ENCODE measurements at regions not wholly inside any gene's neighbourhood (a gene's known extent, or its start where the extent isn't known, plus 50 kb on each side); places are given as distances from the start of the nearest gene placed in this dataset.
A peak's percentile ranks its signal among the peaks of the same experiment; 100 is the strongest.

- DNase-seq (ENCODE audit: low read depth): no peak
Measured at GRCh38 chr2:147373800-147374422, 470.9 kb upstream of the ACVR2A start.

DNA sequence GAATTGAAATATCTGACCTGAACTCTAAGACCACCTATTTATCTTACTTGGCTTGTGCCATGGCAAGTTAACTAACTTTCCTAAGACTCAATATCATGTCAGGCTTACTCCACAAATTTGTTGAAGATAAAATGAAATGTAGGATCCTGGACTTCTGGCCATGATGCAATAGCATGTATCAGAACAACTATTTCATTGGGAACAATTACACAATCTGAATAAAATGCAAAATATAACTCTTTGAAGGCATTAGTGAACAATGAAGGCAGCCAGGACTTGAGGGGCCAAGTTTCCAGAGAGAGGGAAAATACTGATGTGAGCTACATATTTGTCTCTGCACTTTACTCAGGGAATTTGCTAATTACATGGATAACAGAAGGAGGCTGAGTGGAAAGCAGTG, 476.5 kb upstream of the ACVR2A start:
- DNase-seq (ENCODE audit: low read depth): no peak

GRCh38 chr2:147366279-147366678, 478.6 kb upstream of the ACVR2A start:
- DNase-seq (ENCODE audit: low read depth): no peak

DNA sequence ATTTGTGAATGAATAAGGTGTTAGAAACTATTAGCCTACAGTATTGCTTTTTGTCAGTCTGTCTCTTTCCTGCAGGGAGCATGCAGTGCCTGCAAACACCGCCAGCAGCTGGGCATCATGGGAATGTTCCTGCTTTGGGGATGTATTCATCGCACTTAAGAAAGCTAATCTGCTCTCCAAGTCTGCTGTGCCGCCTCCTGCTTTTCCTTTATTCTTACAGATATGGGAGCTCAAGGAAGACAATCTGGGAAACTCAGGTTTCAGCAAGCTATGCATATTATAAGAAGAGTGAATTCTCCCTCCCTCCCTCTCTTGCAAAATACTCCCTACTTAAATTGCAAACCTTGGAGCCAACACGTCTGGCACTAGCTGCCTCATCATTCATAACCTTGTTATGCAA, 479.2 kb upstream of the ACVR2A start:
- DNase-seq (ENCODE audit: low read depth): peak; percentile 24

- peak; percentile 20 for DNase-seq (ENCODE audit: low read depth)
Measured at GRCh38 chr2:147364597-147364996, 480.2 kb upstream of the ACVR2A start.

- DNase-seq (ENCODE audit: low read depth): no peak
Measured at GRCh38 chr2:147363181-147363580, 481.6 kb upstream of the ACVR2A start.

- DNase-seq (ENCODE audit: low read depth): no peak
Measured at GRCh38 chr2:147358375-147358774, 486.5 kb upstream of the ACVR2A start.

DNA sequence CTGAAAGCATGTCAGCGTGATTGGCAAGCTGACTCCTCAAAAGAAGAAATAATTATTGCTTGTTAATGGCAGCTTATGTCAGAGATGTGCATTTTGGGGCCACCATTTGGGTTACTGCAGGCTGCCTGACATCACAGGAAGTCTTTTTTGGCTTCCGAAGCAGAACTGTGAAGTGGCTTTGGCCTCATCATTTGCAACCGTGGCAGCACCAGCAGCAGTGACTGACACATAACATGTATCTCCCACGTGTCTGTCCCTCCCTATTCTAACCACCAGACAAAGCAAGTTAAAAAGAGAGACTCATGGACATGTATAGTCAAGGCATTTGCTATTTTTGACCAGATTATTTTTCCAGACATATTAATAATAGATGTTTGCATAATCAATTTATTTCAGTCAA, 488.7 kb upstream of the ACVR2A start:
- DNase-seq (ENCODE audit: low read depth): no peak

DNA sequence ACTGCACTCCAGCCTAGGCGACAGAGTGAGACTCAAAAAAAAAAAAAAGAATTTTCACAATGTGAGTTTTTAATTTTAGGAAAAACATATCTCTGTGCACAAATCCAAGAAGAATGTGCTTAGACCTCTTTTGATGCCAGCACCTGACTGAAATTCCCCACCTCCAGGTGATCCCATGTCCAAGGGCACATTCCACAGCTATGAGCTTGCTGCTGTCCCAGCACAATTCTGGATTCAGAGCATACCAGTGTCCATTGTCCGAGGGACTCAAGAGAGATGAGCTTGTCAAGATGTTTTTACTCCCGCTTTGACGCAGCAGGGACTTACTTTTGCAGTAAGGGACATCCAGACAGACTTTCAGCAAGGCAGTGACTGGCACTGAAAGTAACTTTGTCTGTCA, 489.1 kb upstream of the ACVR2A start:
- DNase-seq (ENCODE audit: low read depth): no peak

DNA sequence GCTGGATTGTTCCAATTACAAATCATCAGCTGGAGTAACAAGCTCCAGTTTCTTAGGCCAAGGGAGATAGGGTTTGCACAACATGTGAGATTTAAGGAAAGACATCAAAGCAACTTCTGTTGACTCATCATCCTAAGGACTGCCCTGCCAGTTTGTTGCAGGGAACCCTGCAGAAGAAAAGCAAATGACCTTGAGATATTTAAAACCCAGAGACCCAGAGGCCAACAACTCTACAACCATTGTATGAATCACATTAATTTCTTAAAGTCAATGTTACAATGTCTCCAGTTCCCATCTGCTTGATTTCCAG, 491.8 kb upstream of the ACVR2A start:
- no peak for DNase-seq (ENCODE audit: low read depth)

- no peak for DNase-seq (ENCODE audit: low read depth)
Measured at GRCh38 chr2:147352264-147353071, 492.4 kb upstream of the ACVR2A start.

DNA sequence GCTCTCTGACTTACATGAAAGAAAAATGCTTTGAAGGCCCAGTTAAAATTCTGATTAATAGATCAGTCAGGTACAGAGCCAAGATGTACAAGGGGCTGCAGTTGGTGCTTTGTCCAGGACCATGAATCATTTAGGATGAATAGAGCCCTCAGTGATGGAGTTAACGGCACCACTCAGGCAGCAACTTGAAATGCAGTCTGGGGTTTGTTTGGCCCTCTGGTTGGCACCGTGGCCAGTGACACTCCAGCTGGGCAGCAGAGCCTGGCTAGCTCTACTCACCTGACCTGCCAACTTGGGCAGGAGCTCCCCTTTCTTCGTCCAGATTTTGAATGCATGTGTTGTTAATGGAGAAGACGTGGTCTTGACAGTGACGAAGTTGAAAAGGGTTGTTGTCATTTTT, 493.0 kb upstream of the ACVR2A start:
- no peak for DNase-seq (ENCODE audit: low read depth)

DNA sequence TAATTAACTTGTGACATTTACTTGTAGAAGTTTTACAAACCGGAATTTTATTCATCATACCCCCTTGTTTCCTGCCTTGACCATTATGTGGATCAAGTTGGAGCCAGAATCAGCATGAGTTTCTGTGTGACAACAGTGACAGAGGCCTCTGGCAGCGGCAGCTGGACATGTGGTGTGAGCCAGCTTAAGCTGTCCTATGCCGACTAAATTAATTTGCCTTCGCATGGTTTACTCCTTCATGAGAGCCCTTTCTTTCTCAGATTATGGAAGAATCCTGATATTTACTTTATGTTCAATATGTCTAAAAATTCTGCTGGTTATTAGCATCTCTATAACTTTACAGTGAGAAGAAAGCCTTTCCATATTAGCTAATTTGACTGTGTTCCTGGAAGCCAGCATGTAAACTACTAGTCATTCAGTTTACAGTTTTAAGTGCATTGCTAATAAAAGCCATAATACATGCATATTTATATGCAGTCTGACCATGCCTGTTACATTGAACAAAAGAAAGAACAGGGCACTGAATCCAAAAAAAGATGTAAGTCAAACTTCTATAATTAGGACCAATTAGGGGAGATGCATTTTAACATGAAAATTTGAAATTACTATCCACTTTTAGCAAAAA, 495.8 kb upstream of the ACVR2A start:
- DNase-seq (ENCODE audit: low read depth): no peak

GRCh38 chr2:147346142-147346541, 498.7 kb upstream of the ACVR2A start:
- DNase-seq (ENCODE audit: low read depth): no peak

DNA sequence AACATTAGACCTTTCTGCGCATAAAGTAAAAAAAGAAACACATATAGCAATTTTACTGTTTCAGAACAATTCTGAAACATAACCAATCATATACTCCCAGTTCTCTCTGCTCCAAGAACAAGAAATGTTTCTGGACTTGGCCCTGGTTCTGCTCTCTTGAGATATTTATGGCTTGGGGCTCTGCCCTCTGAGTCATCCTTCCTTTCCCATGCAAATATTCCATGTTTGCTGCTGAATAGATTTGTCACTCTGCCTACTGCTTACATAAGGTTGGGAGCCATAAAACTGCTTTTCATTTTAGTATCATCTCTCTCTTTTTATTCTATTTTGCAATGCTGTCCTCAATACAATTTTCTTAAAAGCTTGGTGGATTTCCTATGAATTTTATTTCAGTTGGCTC, 499.6 kb upstream of the ACVR2A start:
- peak; percentile 40 for DNase-seq (ENCODE audit: low read depth)

- peak; percentile 16 for DNase-seq (ENCODE audit: low read depth)
Measured at GRCh38 chr2:147342329-147342728, 502.5 kb upstream of the ACVR2A start.

DNA sequence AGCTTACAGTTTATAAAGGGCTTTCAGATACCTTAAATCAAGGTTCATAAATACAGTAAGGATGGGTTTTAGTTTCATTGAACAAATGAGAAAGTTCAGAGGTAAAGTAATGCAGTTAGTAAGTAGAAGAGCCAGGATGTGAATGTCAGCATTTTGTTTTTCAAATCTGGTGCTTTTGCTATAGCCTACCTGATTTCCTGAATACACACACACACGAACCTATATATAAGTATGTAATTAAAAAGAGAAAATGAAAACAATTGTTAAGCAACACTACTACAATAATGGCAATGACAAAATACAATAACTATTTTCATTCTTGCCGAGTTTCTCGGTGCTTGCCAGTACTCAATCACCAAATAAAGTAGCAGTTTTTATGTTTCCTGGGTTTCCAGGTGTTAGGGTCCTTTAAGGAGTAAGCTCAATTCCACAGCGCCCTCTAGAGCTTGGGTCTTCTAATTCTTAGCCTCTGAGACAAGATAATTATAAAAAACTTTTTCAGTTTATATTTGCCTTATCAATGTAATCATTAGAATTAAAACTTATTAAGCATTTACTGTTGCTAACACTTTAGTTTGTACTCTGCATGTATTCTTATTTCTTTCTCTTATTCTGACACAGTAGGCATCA, 512.9 kb upstream of the ACVR2A start:
- DNase-seq (ENCODE audit: low read depth): peak; percentile 48

- DNase-seq (ENCODE audit: low read depth): no peak
Measured at GRCh38 chr2:147330925-147331324, 513.9 kb upstream of the ACVR2A start.

DNA sequence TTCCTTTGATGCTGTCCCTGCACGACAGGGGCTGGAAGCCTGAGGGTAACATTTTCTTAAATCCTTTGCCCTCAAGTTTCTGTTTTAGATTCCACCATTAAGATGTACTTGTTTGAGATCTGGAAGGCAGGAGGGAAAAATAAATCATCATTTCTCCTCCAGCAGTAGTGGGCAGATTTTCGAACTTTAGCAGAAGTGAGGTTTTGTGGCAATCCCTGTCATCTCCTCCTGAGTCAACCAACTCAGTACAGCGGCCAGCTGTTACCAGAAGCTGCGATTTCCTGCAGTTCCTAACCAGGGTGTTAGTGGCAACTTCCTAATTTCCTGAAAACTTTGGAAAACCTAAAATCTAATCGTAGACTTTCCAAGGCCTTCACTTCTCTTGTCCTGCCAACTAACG, 517.2 kb upstream of the ACVR2A start:
- DNase-seq (ENCODE audit: low read depth): peak; percentile 80

DNA sequence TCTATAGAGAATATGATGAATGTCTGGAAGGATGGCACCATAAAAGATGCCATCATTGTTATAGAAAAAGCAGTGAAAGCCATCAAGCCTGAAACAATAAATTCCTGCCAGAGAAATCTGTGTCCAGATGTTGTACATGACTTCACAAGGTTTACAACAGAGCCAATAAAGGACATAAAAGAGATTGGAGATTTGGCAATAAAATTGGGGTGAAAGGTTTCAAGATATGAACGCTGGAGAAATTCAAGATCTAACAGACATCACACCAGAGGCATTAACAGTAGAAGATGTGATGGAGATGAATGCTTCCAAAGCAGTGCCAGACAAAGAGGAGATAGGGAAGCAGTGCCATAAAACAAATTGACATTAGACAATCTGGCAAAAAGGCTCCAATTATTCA, 518.8 kb upstream of the ACVR2A start:
- DNase-seq (ENCODE audit: low read depth): no peak

GRCh38 chr2:147320146-147320545, 524.7 kb upstream of the ACVR2A start:
- no peak for DNase-seq (ENCODE audit: low read depth)

DNA sequence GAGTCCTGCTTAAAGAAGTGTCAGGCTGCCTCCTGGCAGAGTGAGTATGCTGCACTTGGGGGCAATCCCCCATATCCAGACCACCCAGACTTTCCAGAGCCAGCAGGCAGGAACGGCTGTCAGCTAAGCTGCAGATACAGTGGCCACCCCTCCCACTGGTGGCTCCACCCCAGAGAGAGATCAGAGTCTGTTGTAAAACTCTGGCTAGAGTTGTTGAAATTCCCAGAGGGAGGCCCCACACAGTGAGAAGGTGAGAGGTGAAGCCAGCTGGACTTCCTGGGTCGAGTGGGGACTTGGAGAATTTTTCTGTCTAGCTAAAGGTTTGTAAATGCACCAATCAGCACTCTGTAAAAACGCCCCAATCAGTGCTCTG, 533.8 kb upstream of the ACVR2A start:
- no peak for DNase-seq (ENCODE audit: low read depth)

All from LHCN-M2 (cell line).